ENCODE measurements at regions not wholly inside any gene's neighbourhood (a gene's known extent, or its start where the extent isn't known, plus 50 kb on each side); places are given as distances from the start of the nearest gene placed in this dataset.

DNA sequence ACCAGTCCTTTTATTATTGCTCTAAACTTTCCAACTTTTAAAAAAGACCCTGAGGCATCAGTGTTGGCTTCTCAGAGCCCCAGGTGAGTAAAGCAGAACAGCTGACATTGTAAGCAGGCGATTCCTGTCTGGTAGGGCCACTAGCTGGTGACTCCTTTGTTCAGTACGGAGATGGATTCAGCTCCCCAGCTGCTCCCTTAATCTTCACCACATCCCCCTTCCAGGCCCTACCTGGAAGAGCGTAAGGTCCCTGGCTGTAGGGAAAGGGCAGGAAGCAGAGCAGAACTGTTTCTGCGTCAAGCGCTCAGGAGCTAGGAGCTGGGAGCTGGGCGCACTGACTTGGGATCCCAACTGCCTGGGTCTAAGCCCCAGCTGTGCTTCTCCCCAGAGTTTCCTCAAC, 203.7 kb upstream of the TAS2R1 start:
- H3K9me2 ChIP-seq (ENCODE audit: insufficient read depth) = no peaks in the 10 kb centered on the region
- no peaks in the 10 kb centered on the region for H3K36me3 ChIP-seq (ENCODE audit: low read depth)
- H4K20me1 ChIP-seq (ENCODE audit: insufficient read depth) = no peaks in the 10 kb centered on the region
- no peaks in the 10 kb centered on the region for H3K79me2 ChIP-seq (ENCODE audit: insufficient read depth)
- WGBS, 2 experiments (ENCODE audit: low coverage in 1 of 2, low lambda C conversion rate in 2 of 2, missing lambda C conversion rate in 2 of 2) = 81 to 83% methylated on average over 6 of the region's 6 CpGs
- H3K9me3 ChIP-seq (ENCODE audit: low read depth) = no peaks in the 10 kb centered on the region
- peaks cover 17% of the 10 kb centered on the region; the same call in 1 of the 2 replicates for H3K27me3 ChIP-seq (replicated peaks; ENCODE audit: insufficient read depth)
- no peak overlapping the region for H3K27ac ChIP-seq
- no peak for DNase-seq
- H2AFZ ChIP-seq = no peak overlapping the region
- in situ Hi-C loops (cut with MboI) = no loop called here
- H3F3A ChIP-seq (ENCODE audit: insufficient read depth) = no peaks in the 10 kb centered on the region
- no peaks in the 10 kb centered on the region for H3K4me1 ChIP-seq (ENCODE audit: insufficient read depth)
- no peak overlapping the region for H3K4me3 ChIP-seq
- H3K4me2 ChIP-seq (ENCODE audit: unreplicated experiment) = no peak overlapping the region
- H3K9ac ChIP-seq = no peak overlapping the region
- no peak for TF ChIP-seq EZH2phosphoT487 (IDR thresholded peaks at IDR 0.05; ENCODE audit: insufficient read depth, low read depth)
- no peak for TF ChIP-seq EZH2 (IDR thresholded peaks at IDR 0.05; ENCODE audit: insufficient read depth, poor library complexity, severe bottlenecking)

- Histone ChIP-seq H3K4me3 (no peak overlapping the region), H3K79me2 (ENCODE audit: insufficient read depth) (no peaks in the 10 kb centered on the region), H3K9me3 (ENCODE audit: low read depth) (no peaks in the 10 kb centered on the region), H3K36me3 (ENCODE audit: low read depth) (no peaks in the 10 kb centered on the region), H3K27me3 (replicated peaks; ENCODE audit: insufficient read depth) (peaks cover 17% of the 10 kb centered on the region; the same call in 1 of the 2 replicates), H4K20me1 (ENCODE audit: insufficient read depth) (no peaks in the 10 kb centered on the region), H3K9ac (no peak overlapping the region), H3K4me1 (ENCODE audit: insufficient read depth) (no peaks in the 10 kb centered on the region), H3F3A (ENCODE audit: insufficient read depth) (no peaks in the 10 kb centered on the region), H3K4me2 (ENCODE audit: unreplicated experiment) (no peak overlapping the region), H2AFZ (no peak overlapping the region), H3K9me2 (ENCODE audit: insufficient read depth) (no peaks in the 10 kb centered on the region), H3K27ac (no peak overlapping the region)
- in situ Hi-C loops (cut with MboI) = no loop called here
- DNase-seq = no peak
- TF ChIP-seq EZH2 (IDR thresholded peaks at IDR 0.05; ENCODE audit: insufficient read depth, poor library complexity, severe bottlenecking) (no peak), EZH2phosphoT487 (IDR thresholded peaks at IDR 0.05; ENCODE audit: insufficient read depth, low read depth) (no peak)
- WGBS, 2 experiments (ENCODE audit: low coverage in 1 of 2, low lambda C conversion rate in 2 of 2, missing lambda C conversion rate in 2 of 2) = 83% methylated on average over 5 of the region's 5 CpGs
These were observed 202.8 kb upstream of the TAS2R1 start for GRCh38 chr5:9832921-9833320.

DNA sequence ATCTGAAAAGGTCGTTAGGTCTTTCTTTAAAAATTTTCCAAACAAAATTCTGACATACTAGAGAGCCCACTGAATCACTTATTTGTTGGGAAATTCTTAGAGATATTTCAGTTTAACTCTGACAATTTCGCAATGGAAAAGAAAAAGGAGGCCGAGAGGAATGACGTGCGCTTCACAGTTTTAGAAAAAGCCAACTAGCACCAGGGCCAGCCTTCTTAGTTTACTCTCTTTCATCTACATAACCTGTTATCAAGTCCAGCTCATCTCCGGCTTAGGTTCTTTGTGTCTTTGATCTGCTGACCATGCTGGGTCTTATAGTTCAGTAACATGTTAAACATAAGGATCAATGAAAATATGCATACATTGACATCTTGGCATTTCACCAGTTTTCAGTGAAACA, 201.7 kb upstream of the TAS2R1 start:
- in situ Hi-C loops (cut with MboI) = no loop called here
- TF ChIP-seq EZH2phosphoT487 (IDR thresholded peaks at IDR 0.05; ENCODE audit: insufficient read depth, low read depth) (no peak), EZH2 (IDR thresholded peaks at IDR 0.05; ENCODE audit: insufficient read depth, poor library complexity, severe bottlenecking) (no peak)
- Histone ChIP-seq H2AFZ (no peak overlapping the region), H3K9me3 (ENCODE audit: low read depth) (no peaks in the 10 kb centered on the region), H3F3A (ENCODE audit: insufficient read depth) (no peaks in the 10 kb centered on the region), H3K27me3 (replicated peaks; ENCODE audit: insufficient read depth) (peaks cover 17% of the 10 kb centered on the region; the same call in 1 of the 2 replicates), H3K4me1 (ENCODE audit: insufficient read depth) (no peaks in the 10 kb centered on the region), H4K20me1 (ENCODE audit: insufficient read depth) (no peaks in the 10 kb centered on the region), H3K4me2 (ENCODE audit: unreplicated experiment) (no peak overlapping the region), H3K4me3 (no peak overlapping the region), H3K9ac (no peak overlapping the region), H3K79me2 (ENCODE audit: insufficient read depth) (no peaks in the 10 kb centered on the region), H3K27ac (no peak overlapping the region), H3K9me2 (ENCODE audit: insufficient read depth) (no peaks in the 10 kb centered on the region), H3K36me3 (ENCODE audit: low read depth) (no peaks in the 10 kb centered on the region)
- WGBS, 2 experiments (ENCODE audit: low coverage in 1 of 2, low lambda C conversion rate in 2 of 2, missing lambda C conversion rate in 2 of 2) = 85 to 86% methylated on average over 6 of the region's 6 CpGs
- peak; percentile 21 for DNase-seq

DNA sequence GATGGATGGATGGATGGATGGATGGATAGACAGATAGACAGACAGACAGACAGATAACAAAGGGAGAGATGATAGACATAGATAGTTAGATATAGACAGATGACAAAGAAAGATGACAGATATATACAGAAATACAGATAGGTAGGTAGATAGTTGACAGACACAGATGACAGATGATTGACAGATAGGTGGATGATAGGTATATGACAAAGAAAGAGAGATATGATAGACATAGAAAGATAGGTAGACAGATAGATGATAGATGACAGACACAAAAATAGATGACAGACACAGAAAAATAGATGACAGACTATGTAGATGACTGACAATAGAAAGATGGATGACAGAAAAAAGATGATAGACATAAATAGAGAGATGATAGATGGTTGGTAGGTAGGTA, 200.0 kb upstream of the TAS2R1 start:
- no peaks in the 10 kb centered on the region for H4K20me1 ChIP-seq (ENCODE audit: insufficient read depth)
- no peaks in the 10 kb centered on the region for H3K9me2 ChIP-seq (ENCODE audit: insufficient read depth)
- no peak overlapping the region for H3K9ac ChIP-seq
- no peak overlapping the region for H3K4me2 ChIP-seq (ENCODE audit: unreplicated experiment)
- H3K36me3 ChIP-seq (ENCODE audit: low read depth) = no peaks in the 10 kb centered on the region
- DNase-seq = no peak
- 0 out of 2 replicates have a peak, but pooled peaks cover 17% of the 10 kb centered on the region for H3K27me3 ChIP-seq (replicated peaks; ENCODE audit: insufficient read depth)
- no peaks in the 10 kb centered on the region for H3K4me1 ChIP-seq (ENCODE audit: insufficient read depth)
- H3K27ac ChIP-seq = no peak overlapping the region
- H3F3A ChIP-seq (ENCODE audit: insufficient read depth) = no peaks in the 10 kb centered on the region
- H3K9me3 ChIP-seq (ENCODE audit: low read depth) = no peaks in the 10 kb centered on the region
- TF ChIP-seq EZH2 (IDR thresholded peaks at IDR 0.05; ENCODE audit: insufficient read depth, poor library complexity, severe bottlenecking) (no peak), EZH2phosphoT487 (IDR thresholded peaks at IDR 0.05; ENCODE audit: insufficient read depth, low read depth) (no peak)
- in situ Hi-C loops (cut with MboI) = no loop called here
- H2AFZ ChIP-seq = no peak overlapping the region
- no peaks in the 10 kb centered on the region for H3K79me2 ChIP-seq (ENCODE audit: insufficient read depth)
- H3K4me3 ChIP-seq = no peak overlapping the region

GRCh38 chr5:9829621-9830020, 199.5 kb upstream of the TAS2R1 start:
- Histone ChIP-seq H4K20me1 (ENCODE audit: insufficient read depth) (no peaks in the 10 kb centered on the region), H3K36me3 (ENCODE audit: low read depth) (no peaks in the 10 kb centered on the region), H3K4me3 (no peak overlapping the region), H2AFZ (no peak overlapping the region), H3F3A (ENCODE audit: insufficient read depth) (no peaks in the 10 kb centered on the region), H3K9me3 (ENCODE audit: low read depth) (no peaks in the 10 kb centered on the region), H3K79me2 (ENCODE audit: insufficient read depth) (no peaks in the 10 kb centered on the region), H3K9me2 (ENCODE audit: insufficient read depth) (no peaks in the 10 kb centered on the region), H3K27me3 (replicated peaks; ENCODE audit: insufficient read depth) (0 out of 2 replicates have a peak, but pooled peaks cover 14% of the 10 kb centered on the region), H3K4me1 (ENCODE audit: insufficient read depth) (no peaks in the 10 kb centered on the region), H3K9ac (no peak overlapping the region), H3K4me2 (ENCODE audit: unreplicated experiment) (no peak overlapping the region), H3K27ac (no peak overlapping the region)
- WGBS, 2 experiments (ENCODE audit: low coverage in 1 of 2, low lambda C conversion rate in 2 of 2, missing lambda C conversion rate in 2 of 2) = 82 to 90% methylated on average over 2 of the region's 2 CpGs
- no peak for TF ChIP-seq EZH2phosphoT487 (IDR thresholded peaks at IDR 0.05; ENCODE audit: insufficient read depth, low read depth)
- no peak for TF ChIP-seq EZH2 (IDR thresholded peaks at IDR 0.05; ENCODE audit: insufficient read depth, poor library complexity, severe bottlenecking)
- no peak for DNase-seq
- in situ Hi-C loops (cut with MboI) = no loop called here

All from GM23248 (cell line).